K562 (cell line): ENCODE measurements at regions not wholly inside any gene's neighbourhood (a gene's known extent, or its start where the extent isn't known, plus 50 kb on each side); places are given as distances from the start of the nearest gene placed in this dataset.

Source experiments
- CBX1 ChIP-seq: sonication (generic); IDR thresholded peaks from 2 replicates; pipeline ENCODE4 v1.6.1; 2016; ENCODE audit warnings: antibody characterized with exemption, low read depth, mild to moderate bottlenecking
- CBX3 ChIP-seq, 2 experiments: IDR thresholded peaks; 1 replicate in 1 of 2; 2 replicates in 1 of 2; pipeline ENCODE4 v1.6.1; 2012; ENCODE audit warnings: inconsistent platforms in 2 of 2, low read length in 2 of 2, borderline replicate concordance in 1 of 2, control low read depth in 1 of 2
- ZFP36 ChIP-seq: fragments of 150-350 bp; IDR thresholded peaks from 2 replicates; pipeline ENCODE4 v1.6.1; 2018; ENCODE audit warnings: low read length, low read depth; ENCODE audit not compliant: partially characterized antibody

DNA sequence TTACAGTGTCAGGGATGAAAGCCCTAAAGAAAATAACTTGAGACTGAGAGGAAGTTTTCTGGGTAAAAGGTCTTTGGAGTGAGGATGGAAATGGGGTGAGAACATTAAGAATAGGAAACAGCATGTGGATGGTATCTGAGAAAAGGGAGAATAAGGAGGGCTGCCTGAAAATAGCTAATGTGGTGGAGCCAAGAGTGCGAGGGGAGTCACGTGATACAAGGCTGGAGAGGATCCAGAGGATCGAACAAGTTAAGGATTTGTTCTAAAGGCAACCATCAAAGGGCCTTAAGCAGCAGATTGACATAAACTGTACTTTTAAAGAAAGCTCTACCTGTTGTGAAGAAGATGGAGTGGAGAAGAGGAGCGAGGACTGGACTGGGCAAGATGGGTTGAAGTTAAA is 347.4 kb upstream of the AGA start:
- TF ChIP-seq CBX1 (no peak), ZFP36 (no peak), CBX3 (IDR thresholded peaks at IDR 0.05; ENCODE audit: borderline replicate concordance in 1 of 2, low read length in 2 of 2) (no peak)
